Immature natural killer cell (primary cell): ENCODE measurements at regions not wholly inside any gene's neighbourhood (a gene's known extent, or its start where the extent isn't known, plus 50 kb on each side); places are given as distances from the start of the nearest gene placed in this dataset.

ENCODE experiments used
- DNase-seq, 3 donors: peaks; one replicate each; pipeline ENCODE4 v3.0.0; 2022; ENCODE audit warnings: mixed read lengths in 1 of 3
- H3K27ac Mint-ChIP-seq, 6 donors: one replicate each; pipeline ENCODE4 v1.8.0; 2020; ENCODE audit warnings: mixed read lengths in 6 of 6, mild to moderate bottlenecking in 5 of 6, inconsistent platforms in 4 of 6, moderate library complexity in 3 of 6
- H3K27me3 Mint-ChIP-seq, 3 donors: one replicate each; pipeline ENCODE4 v1.8.0; 2020 to 2021; ENCODE audit warnings: low read depth in 3 of 3, mild to moderate bottlenecking in 3 of 3, mixed read lengths in 3 of 3, moderate library complexity in 3 of 3, inconsistent platforms in 1 of 3
- H3K36me3 Mint-ChIP-seq, 3 donors: one replicate each; pipeline ENCODE4 v1.8.0; 2020; ENCODE audit warnings: mixed read lengths in 3 of 3, inconsistent platforms in 2 of 3, mild to moderate bottlenecking in 2 of 3
- H3K4me1 Mint-ChIP-seq, 2 donors: one replicate each; pipeline ENCODE4 v1.8.0; 2020; ENCODE audit warnings: inconsistent platforms in 2 of 2, mild to moderate bottlenecking in 2 of 2, mixed read lengths in 2 of 2, moderate library complexity in 1 of 2
- H3K4me3 Mint-ChIP-seq, 5 donors: one replicate each; pipeline ENCODE4 v1.8.0; 2020; ENCODE audit warnings: mild to moderate bottlenecking in 5 of 5, mixed read lengths in 5 of 5, inconsistent platforms in 3 of 5, moderate library complexity in 3 of 5
- H3K9me3 Mint-ChIP-seq, 6 donors: one replicate each; pipeline ENCODE4 v1.8.0; 2020; ENCODE audit warnings: mild to moderate bottlenecking in 6 of 6, mixed read lengths in 6 of 6, inconsistent platforms in 4 of 6, moderate library complexity in 3 of 6

DNA sequence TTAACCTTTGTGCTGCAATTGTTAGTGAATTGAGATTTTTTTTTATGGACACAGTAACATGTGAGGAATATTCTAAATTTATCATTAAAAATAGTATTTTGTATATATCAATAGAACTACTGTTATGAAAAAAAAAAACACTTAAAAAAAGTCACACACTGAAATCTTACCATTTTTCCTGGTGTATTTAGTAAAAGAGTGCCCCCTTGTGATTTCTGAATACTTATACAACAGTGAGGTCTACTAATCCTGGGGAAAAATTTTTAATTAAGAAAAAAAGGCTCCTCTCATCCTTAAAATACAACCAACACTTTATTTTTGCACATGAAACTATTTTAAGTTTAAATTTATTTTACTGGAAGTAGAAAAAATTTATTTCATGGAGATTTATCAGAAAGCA is 56.4 kb upstream of the SPOCK3 start:
- Mint-ChIP-seq H3K27me3 (peaks cover 0 to 3% (median 0%) of the 10 kb centered on the region in 3 donors), H3K36me3 (peaks cover 0 to 4% (median 0%) of the 10 kb centered on the region in 3 donors), H3K4me3 (no peak overlapping the region), H3K9me3 (peaks cover 5 to 38% (median 22%) of the 10 kb centered on the region in 6 donors), H3K4me1 (no peaks in the 10 kb centered on the region), H3K27ac (no peak overlapping the region)
- DNase-seq: no peak

DNA sequence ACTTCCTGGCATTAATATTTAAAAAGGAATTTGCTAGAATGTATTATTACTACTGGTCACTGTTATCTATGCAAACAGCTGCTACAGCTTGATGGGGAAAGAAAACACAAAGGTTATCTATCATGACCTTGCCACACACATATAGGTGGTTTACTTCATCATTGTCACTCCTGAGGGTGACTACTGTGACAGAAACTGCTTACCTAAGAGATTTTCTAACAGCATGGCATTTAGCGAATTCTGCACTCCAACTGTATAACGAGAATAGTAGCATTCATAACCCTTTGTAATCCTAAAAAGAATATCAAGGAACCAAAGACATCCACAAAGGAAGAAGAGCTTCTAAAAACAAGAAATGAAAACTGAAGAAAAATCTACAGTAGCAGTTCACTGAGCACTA is 74.6 kb upstream of the SPOCK3 start:
- no peak for DNase-seq
- Mint-ChIP-seq H3K27me3 (peaks cover 0 to 2% (median 1%) of the 10 kb centered on the region in 3 donors), H3K4me1 (no peaks in the 10 kb centered on the region), H3K9me3 (peaks cover 3 to 45% (median 14%) of the 10 kb centered on the region in 6 donors), H3K27ac (no peak overlapping the region), H3K36me3 (no peaks in the 10 kb centered on the region), H3K4me3 (no peak overlapping the region)

DNA sequence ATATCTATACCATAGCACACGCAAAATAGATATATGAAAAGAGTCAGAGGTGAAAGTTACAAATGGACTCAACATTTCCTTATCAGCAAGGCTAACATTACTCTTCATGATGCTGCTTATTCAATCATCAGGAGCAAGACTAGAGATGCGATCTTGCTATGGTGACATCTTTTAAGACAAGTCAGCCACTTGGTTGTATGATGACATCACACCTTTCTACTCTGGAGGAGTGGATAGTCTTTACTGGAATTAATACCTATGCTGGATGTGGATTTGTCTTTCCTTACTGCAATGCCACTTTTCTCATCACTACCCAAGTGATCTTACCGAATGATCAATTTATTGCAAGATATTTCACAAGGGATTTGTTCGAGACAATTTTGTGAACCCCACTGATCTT is 87.0 kb upstream of the SPOCK3 start:
- Mint-ChIP-seq H3K4me3 (no peak overlapping the region), H3K27me3 (peaks cover 0 to 3% (median 0%) of the 10 kb centered on the region in 3 donors), H3K9me3 (peaks cover 13 to 35% (median 14%) of the 10 kb centered on the region in 6 donors), H3K4me1 (no peaks in the 10 kb centered on the region), H3K27ac (no peak overlapping the region), H3K36me3 (no peaks in the 10 kb centered on the region)
- no peak for DNase-seq

DNA sequence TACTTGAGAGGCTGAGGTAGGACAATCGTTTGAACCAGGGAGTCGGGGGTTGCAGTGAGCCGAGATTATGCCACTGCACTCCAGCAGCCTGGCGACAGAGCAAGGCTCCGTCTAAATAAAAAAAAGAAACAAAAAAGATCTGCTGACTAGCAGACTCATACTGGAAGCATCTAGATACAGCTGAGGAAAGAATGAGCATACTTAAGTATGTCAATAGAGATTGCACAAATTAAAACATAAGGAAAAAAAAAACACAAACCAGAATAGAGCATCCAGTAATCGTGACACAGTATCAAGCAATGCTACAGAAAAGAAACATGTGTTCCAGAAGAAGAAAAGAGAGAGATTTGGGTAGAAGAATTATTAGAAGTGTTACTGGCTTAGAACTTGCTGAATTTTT is 105.5 kb upstream of the SPOCK3 start:
- no peaks in the 10 kb centered on the region for H3K4me1 Mint-ChIP-seq
- peaks cover 0 to 4% (median 4%) of the 10 kb centered on the region in 3 donors for H3K36me3 Mint-ChIP-seq
- DNase-seq: no peak
- peaks cover 17 to 56% (median 36%) of the 10 kb centered on the region in 6 donors for H3K9me3 Mint-ChIP-seq
- no peak overlapping the region for H3K4me3 Mint-ChIP-seq
- H3K27me3 Mint-ChIP-seq: peaks cover 0 to 2% (median 0%) of the 10 kb centered on the region in 3 donors
- no peak overlapping the region for H3K27ac Mint-ChIP-seq

DNA sequence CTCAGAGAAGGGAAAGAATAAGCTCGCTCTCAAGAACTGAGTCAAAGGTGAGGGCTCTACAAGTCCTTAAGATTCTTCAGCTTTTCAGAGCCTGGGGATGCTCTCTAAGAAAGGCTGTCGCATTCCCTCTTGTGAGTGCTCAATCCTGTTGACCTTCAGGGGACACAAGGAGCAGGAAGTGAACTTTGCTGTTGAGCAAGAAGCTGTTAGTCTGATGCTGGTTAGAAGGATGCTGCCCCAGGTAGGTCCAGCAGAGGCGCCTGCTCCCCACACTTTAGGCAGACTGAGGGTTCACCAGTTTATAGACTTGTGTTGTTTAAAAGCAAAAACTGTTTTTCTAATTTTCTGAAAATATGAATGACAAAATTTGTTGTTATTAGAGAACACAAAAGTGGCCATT is 125.4 kb upstream of the SPOCK3 start:
- no peaks in the 10 kb centered on the region for H3K4me1 Mint-ChIP-seq

DNA sequence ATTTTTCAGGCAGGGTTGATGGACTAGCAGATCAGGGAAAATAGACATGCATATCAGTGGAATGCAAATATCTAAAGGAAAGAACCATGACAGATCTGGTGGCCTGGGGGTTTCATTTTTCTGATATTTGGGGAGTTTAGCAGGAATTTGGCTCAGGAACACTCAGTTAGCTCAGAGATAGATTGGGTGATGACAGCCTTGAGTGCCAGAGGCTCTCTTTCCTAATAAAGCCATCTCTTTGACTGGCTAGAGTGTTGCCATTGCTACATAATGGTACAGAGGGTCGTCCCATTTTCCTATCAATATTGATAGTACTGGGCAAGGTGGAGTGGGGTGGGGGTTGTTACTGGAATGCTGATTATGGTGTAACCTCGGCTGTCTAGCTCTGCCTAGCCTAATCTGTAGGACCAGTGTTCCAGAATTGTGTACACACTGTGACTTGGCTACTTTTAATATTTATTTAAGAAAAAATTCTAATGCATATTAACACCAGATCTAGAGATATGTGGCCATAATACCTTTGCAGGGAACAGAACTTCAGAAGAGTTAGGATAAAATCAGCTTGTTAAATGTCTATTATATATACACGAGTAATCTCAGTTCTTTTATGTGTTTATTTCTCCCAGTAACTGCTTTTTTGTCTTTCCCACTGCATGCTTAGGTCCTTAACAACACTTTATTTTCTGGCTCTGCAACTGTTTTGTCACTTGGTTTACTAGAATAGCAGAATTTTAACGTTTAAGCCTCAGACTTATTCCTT is 145.0 kb upstream of the SPOCK3 start:
- H3K9me3 Mint-ChIP-seq: peaks cover 3 to 35% (median 14%) of the 10 kb centered on the region in 6 donors
- no peaks in the 10 kb centered on the region for H3K36me3 Mint-ChIP-seq
- H3K27me3 Mint-ChIP-seq: peaks cover 0 to 2% (median 0%) of the 10 kb centered on the region in 3 donors
- no peak for DNase-seq
- no peak overlapping the region for H3K27ac Mint-ChIP-seq
- H3K4me1 Mint-ChIP-seq: no peaks in the 10 kb centered on the region
- no peak overlapping the region for H3K4me3 Mint-ChIP-seq

More for the DNA sequence above, 125.4 kb upstream of the SPOCK3 start:
- peaks cover 0 to 6% (median 0%) of the 10 kb centered on the region in 3 donors for H3K36me3 Mint-ChIP-seq
- no peak for DNase-seq
- peaks cover 8 to 25% (median 14%) of the 10 kb centered on the region in 6 donors for H3K9me3 Mint-ChIP-seq
- no peak overlapping the region for H3K27ac Mint-ChIP-seq
- H3K27me3 Mint-ChIP-seq: no peaks in the 10 kb centered on the region
- H3K4me3 Mint-ChIP-seq: no peak overlapping the region

DNA sequence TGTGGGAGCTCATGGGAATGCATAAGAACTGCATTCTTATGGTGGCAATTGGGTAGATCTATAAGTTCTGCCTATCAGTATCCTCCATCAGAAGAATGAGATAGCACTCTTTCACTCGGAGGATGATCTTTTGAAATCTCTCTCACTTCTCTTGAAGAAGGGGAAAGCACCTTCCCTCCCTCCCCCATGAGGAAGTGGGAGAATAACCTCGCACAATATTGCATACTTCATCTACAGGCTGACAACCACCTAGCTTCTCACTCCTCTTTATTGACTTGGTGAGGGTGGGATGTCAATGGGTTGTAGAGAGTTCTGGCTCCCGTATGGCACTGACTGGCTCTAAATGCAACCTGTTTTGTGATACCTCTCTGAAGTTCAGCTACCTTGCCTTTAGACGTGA is 146.7 kb upstream of the SPOCK3 start:
- H3K36me3 Mint-ChIP-seq: no peaks in the 10 kb centered on the region
- no peaks in the 10 kb centered on the region for H3K4me1 Mint-ChIP-seq
- no peak for DNase-seq
- H3K9me3 Mint-ChIP-seq: peaks cover 7 to 46% (median 15%) of the 10 kb centered on the region in 6 donors
- no peak overlapping the region for H3K4me3 Mint-ChIP-seq
- H3K27ac Mint-ChIP-seq: no peak overlapping the region
- H3K27me3 Mint-ChIP-seq: peaks cover 0 to 2% (median 0%) of the 10 kb centered on the region in 3 donors

DNA sequence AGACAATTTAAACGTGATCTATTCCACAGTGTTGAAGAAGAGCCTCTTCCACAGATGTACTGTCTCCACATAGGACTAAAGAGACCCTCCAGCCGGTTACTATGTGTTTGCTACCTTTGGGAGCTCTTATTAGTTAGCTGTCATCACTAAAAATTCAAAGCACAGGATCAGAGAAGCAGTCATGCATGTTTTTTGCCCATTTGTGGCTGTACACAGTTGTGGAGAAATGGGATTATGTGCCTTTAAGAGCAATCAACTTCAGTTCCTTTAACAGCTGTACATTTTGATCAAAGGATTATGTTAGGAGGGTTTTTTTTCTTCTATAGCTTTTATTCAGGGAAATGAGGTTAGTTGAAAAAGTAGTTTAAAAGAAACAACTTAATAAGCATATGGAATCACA is 149.0 kb upstream of the SPOCK3 start:
- H3K27me3 Mint-ChIP-seq: peaks cover 0 to 2% (median 0%) of the 10 kb centered on the region in 3 donors
- H3K4me3 Mint-ChIP-seq: no peak overlapping the region
- H3K27ac Mint-ChIP-seq: no peak overlapping the region
- peaks cover 7 to 49% (median 13%) of the 10 kb centered on the region in 6 donors for H3K9me3 Mint-ChIP-seq
- no peaks in the 10 kb centered on the region for H3K4me1 Mint-ChIP-seq
- no peaks in the 10 kb centered on the region for H3K36me3 Mint-ChIP-seq
- DNase-seq: no peak

DNA sequence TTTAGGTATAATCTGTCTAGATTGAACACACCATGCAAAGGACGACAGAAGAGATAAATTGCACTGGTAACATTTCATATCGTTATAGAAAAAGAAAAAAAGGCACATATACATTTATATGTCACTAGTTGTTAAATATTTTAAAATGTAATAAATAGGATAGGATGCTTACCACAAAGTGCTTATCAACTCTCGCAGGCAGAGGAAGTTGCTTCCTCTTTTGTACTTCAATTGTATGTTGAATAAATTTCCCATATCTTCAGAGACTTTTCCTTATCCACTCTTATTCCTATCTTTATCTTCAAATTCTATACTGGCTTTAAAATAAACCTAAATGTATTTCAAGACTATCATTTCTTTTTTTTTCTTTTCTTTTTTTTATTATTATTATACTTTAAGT is 163.3 kb upstream of the SPOCK3 start:
- DNase-seq: no peak
- Mint-ChIP-seq H3K9me3 (peaks cover 8 to 32% (median 13%) of the 10 kb centered on the region in 6 donors), H3K27me3 (no peaks in the 10 kb centered on the region), H3K4me3 (no peak overlapping the region), H3K27ac (no peak overlapping the region), H3K36me3 (peaks cover 0 to 4% (median 4%) of the 10 kb centered on the region in 3 donors), H3K4me1 (no peaks in the 10 kb centered on the region)

DNA sequence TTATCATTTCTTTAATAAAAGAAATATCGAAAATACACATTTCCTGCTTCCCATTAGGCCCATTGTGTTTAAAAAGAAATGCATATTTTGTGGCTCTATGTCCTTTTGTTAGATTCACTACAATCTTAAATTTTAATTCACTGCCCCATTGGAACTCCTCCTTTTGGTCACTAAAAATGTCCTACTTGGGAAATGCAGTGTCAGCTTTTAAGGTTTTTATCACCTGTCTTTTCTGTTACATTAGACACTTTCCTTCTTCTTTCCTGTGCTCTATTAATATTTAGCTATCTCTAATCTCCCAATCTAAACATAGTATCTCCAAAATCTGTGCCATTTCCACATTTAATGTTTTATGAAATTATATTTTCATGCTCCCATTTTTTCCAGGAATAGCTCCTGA is 164.9 kb upstream of the SPOCK3 start:
- DNase-seq: no peak
- H3K4me1 Mint-ChIP-seq: no peaks in the 10 kb centered on the region
- H3K9me3 Mint-ChIP-seq: peaks cover 8 to 32% (median 14%) of the 10 kb centered on the region in 6 donors
- no peaks in the 10 kb centered on the region for H3K27me3 Mint-ChIP-seq
- H3K36me3 Mint-ChIP-seq: peaks cover 0 to 4% (median 4%) of the 10 kb centered on the region in 3 donors
- no peak overlapping the region for H3K4me3 Mint-ChIP-seq
- no peak overlapping the region for H3K27ac Mint-ChIP-seq

DNA sequence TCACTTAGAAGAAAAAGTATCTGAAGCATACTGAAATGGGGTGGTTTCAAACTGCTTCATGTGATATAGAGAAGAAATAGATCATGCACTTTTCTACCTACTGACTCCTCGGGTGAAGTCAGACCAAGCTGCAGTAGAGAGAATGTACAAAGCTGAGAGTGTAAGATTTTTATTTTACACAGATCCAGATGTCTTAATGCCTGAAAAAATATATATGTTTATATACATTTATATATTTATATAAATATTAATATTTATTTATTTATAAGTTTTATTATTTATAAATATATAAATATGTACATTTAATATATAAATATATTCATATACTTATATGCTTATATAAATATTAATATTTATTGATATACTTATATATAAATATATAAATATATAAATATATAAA is 171.9 kb upstream of the SPOCK3 start:
- DNase-seq: no peak
- H3K9me3 Mint-ChIP-seq: peaks cover 0 to 32% (median 9%) of the 10 kb centered on the region in 6 donors
- H3K36me3 Mint-ChIP-seq: peaks cover 0 to 2% (median 0%) of the 10 kb centered on the region in 3 donors
- H3K27me3 Mint-ChIP-seq: no peaks in the 10 kb centered on the region
- no peaks in the 10 kb centered on the region for H3K4me1 Mint-ChIP-seq
- H3K4me3 Mint-ChIP-seq: no peak overlapping the region
- H3K27ac Mint-ChIP-seq: no peak overlapping the region

DNA sequence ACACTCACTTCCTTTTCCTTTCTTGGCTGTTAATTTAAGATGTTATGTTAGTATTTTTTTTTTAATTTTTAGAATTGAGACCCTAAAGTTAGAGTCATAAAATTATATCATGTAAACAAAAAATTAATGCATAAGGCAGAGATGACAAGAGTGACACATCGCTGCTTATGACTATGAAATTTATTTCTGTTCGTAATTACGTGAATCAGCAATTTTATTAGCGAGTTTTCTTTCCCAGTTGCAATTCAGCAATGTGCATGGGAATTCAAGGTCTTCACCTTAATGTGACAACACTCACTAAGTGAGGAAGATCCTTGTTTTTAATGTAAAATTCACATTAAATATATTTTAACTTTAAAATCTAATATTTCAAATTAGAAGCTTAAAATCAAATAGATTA is 181.2 kb upstream of the SPOCK3 start:
- Mint-ChIP-seq H3K4me1 (no peaks in the 10 kb centered on the region), H3K36me3 (peaks cover 0 to 4% (median 0%) of the 10 kb centered on the region in 3 donors), H3K4me3 (no peak overlapping the region), H3K27ac (no peak overlapping the region), H3K9me3 (peaks cover 3 to 46% (median 13%) of the 10 kb centered on the region in 6 donors), H3K27me3 (no peaks in the 10 kb centered on the region)
- no peak for DNase-seq

DNA sequence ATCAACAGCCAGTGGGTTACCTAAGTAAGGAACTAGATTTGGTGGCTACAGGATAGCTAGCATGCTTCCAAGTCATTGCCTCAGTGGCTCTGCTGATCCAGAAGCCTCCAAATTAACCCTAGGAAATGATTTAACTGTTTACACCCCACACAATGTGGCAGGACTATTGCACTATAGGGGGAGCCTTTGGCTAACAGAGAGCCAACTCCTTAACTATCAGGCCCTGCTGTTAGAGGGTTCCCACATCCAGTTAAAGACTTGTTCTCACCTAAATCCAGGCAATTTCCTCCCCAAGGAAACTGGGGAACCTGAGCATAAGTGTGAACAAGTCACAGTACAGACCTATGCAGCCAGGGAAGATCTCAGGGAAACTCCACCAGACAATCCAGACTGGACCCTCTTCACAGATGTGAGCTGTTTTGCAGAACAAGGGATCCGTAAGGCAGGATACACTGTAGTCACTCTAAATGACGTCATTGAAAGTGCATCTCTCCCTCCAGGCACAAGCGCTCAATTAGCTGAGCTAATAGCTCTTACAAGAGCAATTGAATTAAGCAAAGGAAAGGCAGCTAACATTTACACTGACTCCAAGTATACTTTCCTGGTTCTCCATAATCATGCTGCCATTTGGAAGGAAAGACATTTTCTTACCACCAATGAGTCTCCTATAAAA is 185.3 kb upstream of the SPOCK3 start:
- DNase-seq: no peak
- no peaks in the 10 kb centered on the region for H3K4me1 Mint-ChIP-seq
- no peak overlapping the region for H3K27ac Mint-ChIP-seq
- H3K36me3 Mint-ChIP-seq: no peaks in the 10 kb centered on the region
- peaks cover 5 to 68% (median 14%) of the 10 kb centered on the region in 6 donors for H3K9me3 Mint-ChIP-seq
- peaks cover 0 to 1% (median 0%) of the 10 kb centered on the region in 3 donors for H3K27me3 Mint-ChIP-seq
- H3K4me3 Mint-ChIP-seq: no peak overlapping the region

DNA sequence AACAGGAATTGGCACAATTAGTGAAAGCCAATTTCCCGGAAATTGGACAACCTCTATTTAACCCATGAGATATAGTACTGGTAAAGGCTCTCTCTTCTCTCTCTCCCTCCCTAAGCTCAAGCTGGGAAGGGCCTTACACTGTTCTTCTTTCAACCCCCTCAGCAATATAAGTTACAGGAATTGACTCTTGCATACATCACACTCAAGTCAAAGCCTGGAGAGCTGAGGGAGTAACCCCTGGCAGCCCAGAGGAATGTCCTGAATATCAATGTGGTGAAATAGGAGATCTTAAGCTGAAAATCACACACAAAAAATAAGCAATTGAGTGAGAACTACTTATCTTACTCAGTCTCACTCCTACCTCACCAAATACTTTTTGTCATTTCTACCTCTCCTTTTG is 186.9 kb upstream of the SPOCK3 start:
- H3K27me3 Mint-ChIP-seq: peaks cover 0 to 1% (median 0%) of the 10 kb centered on the region in 3 donors
- no peak overlapping the region for H3K4me3 Mint-ChIP-seq
- H3K27ac Mint-ChIP-seq: no peak overlapping the region
- H3K4me1 Mint-ChIP-seq: no peaks in the 10 kb centered on the region
- peaks cover 11 to 74% (median 18%) of the 10 kb centered on the region in 6 donors for H3K9me3 Mint-ChIP-seq
- no peaks in the 10 kb centered on the region for H3K36me3 Mint-ChIP-seq
- DNase-seq: no peak
